GM21447 (cell line): ENCODE measurements at regions not wholly inside any gene's neighbourhood (a gene's known extent, or its start where the extent isn't known, plus 50 kb on each side); places are given as distances from the start of the nearest gene placed in this dataset.
"Not testable (repeated sequence)": the region's sequence is repeated elsewhere in the genome, so short reads cannot be mapped to it uniquely, and the experiment has no call there.

Experiments used
- ATAC-seq: cut with Tn5 transposase; IDR thresholded peaks from one replicate; pipeline ENCODE4 v1.9.1; 2021; ENCODE audit not compliant: unreplicated experiment

- no peak for ATAC-seq
Observed at GRCh38 chr1:222012816-222013215, 270.9 kb upstream of the DUSP10 start.

DNA sequence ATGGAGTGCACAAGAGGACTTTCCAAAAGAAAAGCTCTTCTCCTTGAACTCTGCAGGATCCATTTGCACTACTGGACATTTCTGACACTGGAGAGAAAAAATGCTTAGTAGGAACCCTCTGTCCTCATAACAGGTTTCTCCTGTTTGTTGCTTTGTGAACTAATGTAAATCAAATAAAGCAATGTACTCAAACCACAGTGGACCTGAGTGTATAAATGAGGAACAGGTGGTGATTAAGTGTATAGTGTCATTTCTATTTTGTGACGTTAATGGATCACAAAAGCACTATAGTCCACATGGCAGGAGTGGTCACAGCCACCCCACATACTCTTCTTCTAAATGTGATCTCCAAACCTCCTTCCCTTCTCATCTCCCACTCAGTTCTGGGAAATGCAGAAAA lies 268.4 kb upstream of the DUSP10 start:
- no peak for ATAC-seq

- ATAC-seq = no peak
Observed at GRCh38 chr1:222009105-222009730, 267.3 kb upstream of the DUSP10 start.

DNA sequence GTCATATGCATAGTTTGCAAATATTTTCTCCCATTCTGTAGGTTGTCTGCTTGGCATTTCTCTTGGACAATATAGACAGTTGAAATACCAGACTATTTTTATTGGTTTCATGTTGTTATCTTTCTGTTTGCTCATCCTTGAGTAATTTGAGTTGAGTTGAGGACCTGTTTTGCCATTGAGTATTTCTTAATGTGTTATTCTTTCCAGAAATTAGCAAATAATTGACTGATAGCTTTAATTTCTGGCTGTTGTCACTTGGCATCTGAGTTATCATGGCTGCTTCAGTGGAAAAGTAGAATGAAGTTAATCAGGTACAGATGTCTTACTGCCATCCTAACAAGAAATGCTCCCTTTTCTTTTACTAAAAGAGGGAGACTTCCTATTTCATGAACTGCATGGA lies 264.8 kb upstream of the DUSP10 start:
- no peak for ATAC-seq

GRCh38 chr1:222004784-222005183 lies 262.9 kb upstream of the DUSP10 start:
- no peak for ATAC-seq

GRCh38 chr1:222004034-222004433 lies 262.1 kb upstream of the DUSP10 start:
- no peak for ATAC-seq

- no peak for ATAC-seq
Observed at GRCh38 chr1:222002503-222002902, 260.6 kb upstream of the DUSP10 start.

- ATAC-seq = no peak
Observed at GRCh38 chr1:222000131-222000530, 258.2 kb upstream of the DUSP10 start.

DNA sequence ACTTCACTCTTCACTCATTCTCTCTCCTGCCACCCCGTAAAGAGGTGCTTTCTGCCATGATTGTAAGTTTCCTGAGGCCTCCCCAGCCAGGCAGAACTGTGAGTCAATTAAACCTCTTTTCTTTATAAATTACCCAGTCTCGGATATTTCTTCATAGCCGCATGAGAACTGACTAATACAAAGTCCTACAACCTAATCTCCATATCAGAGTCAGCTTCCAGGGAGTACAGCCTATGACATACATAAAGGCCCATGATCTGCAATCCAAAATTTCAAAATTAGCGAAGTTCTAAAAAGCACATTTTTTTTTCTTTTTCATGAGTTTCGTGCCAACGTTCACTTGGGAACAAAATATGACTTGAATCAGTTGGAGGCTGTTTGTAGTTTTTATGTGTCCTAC lies 256.9 kb upstream of the DUSP10 start:
- no peak for ATAC-seq

GRCh38 chr1:221998186-221998612 lies 256.3 kb upstream of the DUSP10 start:
- ATAC-seq = no peak

DNA sequence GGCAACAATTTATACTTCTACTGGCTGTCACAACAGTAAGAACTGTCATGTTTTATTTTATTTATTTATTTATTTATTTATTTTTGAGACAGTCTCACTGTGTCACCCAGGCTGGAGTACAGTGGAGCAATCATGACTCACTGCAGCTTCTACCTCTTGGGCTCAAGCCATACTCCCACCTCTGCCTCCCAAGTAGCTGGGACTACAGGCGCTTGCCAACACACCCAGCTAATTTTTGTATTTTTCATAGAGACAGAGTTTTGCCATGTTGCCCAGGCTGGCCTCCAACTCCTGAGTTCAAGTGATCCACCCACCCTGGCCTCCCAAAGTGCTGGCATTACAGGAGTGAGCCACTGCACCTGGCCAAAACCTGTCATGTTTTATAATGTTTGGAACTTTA lies 255.1 kb upstream of the DUSP10 start:
- not testable (repeated sequence) for ATAC-seq

- ATAC-seq = no peak
Observed at GRCh38 chr1:221994939-221995338, 253.1 kb upstream of the DUSP10 start.

- ATAC-seq = peak; percentile 78
Observed at GRCh38 chr1:221994274-221994698, 252.4 kb upstream of the DUSP10 start.

- ATAC-seq = no peak
Observed at GRCh38 chr1:221993444-221993948, 251.6 kb upstream of the DUSP10 start.

- no peak for ATAC-seq
Observed at GRCh38 chr1:221992427-221992826, 250.5 kb upstream of the DUSP10 start.

GRCh38 chr1:221991221-221991620 lies 249.3 kb upstream of the DUSP10 start:
- no peak for ATAC-seq

- no peak for ATAC-seq
Observed at GRCh38 chr1:221989741-221990140, 247.9 kb upstream of the DUSP10 start.

DNA sequence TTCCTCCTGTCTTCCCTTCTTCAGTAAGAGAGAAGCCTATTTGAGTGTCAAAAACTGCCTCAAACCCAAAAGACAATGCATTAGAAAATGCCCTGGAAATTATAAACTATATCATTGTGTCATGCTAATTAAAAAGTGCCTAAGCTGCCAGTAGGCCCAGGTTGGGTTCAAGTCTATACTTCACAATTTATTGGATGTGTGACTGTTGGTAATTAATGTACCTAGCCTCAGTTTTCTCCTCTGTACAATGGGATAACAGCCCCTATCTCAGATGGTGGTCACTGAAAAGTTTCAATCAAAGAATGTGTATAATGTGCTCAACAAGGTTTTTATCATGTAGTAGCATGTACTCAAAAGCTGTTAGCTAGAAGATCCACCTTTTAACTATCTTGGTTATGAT lies 246.9 kb upstream of the DUSP10 start:
- ATAC-seq = no peak

DNA sequence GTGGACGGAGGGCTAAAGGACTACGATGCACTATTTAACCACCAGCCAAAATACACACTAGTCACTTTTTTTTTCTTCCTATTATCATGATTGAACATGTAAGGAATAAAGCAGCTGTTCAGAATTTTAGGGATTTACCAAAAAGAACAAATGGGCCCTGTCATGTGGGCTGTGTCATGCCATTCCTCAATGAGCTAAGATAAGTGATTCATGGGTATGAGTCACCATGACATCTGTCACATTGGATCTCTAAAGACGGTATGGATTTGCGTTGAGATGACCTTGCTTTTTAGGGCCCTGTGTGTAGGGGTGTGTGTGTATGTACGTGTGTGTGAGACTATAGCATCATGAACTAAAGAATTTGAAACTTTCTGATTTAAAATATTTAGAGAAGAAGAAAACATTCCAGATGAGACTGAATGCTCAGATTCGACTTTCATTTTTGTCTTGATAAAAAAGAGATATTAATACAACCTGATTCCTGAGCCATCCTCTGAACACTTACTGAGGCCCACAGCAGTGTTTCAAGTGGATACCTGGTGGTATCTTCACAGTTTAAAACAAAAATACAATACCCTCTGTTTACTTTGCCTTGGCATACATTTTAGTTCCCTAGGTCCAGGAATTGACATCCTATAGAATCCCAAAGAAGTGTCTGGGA lies 246.1 kb upstream of the DUSP10 start:
- ATAC-seq = no peak

DNA sequence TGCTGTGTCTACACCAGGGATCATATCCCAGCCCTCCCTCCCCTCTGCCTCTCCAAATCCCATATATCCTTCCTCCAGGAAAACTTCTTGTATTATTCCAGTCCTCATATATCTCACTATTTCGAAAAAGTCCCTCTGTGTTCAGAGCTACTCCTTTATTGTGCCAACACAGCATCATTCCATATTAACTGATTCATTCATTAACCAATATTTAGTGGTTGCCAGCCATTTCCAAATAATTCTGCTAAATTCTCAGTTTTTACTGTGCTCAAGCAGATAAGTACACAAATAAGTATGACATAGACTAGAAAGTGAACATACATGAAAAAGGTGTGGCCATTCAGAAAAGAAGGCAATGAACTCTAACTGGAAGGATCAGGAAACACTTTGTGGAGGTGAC lies 241.6 kb upstream of the DUSP10 start:
- ATAC-seq = no peak

- ATAC-seq = no peak
Observed at GRCh38 chr1:221981461-221981860, 239.6 kb upstream of the DUSP10 start.

- no peak for ATAC-seq
Observed at GRCh38 chr1:221979444-221980032, 237.6 kb upstream of the DUSP10 start.
